ENCODE measurements at regions not wholly inside any gene's neighbourhood (a gene's known extent, or its start where the extent isn't known, plus 50 kb on each side); places are given as distances from the start of the nearest gene placed in this dataset.

GRCh38 chr14:90472632-90473031 is 75.8 kb downstream of the CALM1 start:
- no peak for DNase-seq (ENCODE audit: low spot score, unreplicated experiment)
- Mint-ChIP-seq H3K9me3 (ENCODE audit: low read depth) (peaks cover 42% of the 10 kb centered on the region), H3K36me3 (ENCODE audit: insufficient read depth) (peaks cover 1% of the 10 kb centered on the region), H3K27me3 (no peaks in the 10 kb centered on the region), H3K4me1 (ENCODE audit: low read depth) (no peaks in the 10 kb centered on the region), H3K4me3 (ENCODE audit: low read depth) (no peak overlapping the region), H3K27ac (no peak overlapping the region)
- TF ChIP-seq CTCF (IDR thresholded peaks at IDR 0.05; ENCODE audit: unreplicated experiment) = no peak

Data from progenitor cell of endocrine pancreas (in vitro differentiated cells).